ENCODE measurements at regions not wholly inside any gene's neighbourhood (a gene's known extent, or its start where the extent isn't known, plus 50 kb on each side); places are given as distances from the start of the nearest gene placed in this dataset.

DNA sequence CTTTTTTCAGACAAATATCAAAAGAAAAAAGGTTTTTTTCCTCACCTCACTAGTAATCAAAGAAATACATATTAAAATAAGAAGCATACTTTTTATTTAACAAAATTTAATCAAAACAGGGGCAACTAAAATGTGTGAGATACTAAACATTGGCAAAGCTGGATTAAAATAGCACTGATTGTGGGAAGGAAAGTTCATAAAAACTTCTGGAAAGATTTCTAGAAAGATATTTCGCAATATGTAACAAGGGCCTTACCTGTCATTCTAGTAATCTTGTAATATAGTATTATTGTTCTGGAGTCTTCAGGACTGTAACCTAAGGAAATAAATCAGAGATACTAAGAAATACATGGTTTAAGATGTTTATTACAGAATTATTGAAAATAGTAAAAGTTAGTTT lies 482.5 kb downstream of the SUCLA2 start:
- no peak for DNase-seq (ENCODE audit: low read depth in 2 of 2)

DNA sequence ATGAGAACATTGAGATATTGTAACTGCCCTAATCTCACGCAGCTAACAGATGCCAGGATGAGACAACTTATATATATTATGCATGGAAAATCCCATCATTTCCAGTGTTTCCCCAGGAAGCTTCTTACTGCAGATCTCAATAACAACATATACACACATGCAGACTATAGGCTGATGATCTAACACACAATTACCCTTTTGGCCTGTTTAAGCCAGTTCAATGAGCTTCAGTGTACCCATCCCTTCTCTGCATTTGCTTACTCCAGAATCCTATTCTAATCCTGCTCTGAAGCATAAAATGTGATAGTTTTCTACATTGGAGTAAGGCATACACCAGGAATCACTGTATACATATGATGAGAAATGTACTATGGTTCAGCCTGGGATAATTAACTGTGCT lies 489.4 kb downstream of the SUCLA2 start:
- DNase-seq (ENCODE audit: low read depth in 2 of 2) = no peak

- DNase-seq (ENCODE audit: low read depth in 2 of 2) = no peak
Measured at GRCh38 chr13:47508527-47509228, 492.4 kb downstream of the SUCLA2 start.

- DNase-seq (ENCODE audit: low read depth in 2 of 2) = no peak
Measured at GRCh38 chr13:47503475-47503874, 497.6 kb downstream of the SUCLA2 start.

DNA sequence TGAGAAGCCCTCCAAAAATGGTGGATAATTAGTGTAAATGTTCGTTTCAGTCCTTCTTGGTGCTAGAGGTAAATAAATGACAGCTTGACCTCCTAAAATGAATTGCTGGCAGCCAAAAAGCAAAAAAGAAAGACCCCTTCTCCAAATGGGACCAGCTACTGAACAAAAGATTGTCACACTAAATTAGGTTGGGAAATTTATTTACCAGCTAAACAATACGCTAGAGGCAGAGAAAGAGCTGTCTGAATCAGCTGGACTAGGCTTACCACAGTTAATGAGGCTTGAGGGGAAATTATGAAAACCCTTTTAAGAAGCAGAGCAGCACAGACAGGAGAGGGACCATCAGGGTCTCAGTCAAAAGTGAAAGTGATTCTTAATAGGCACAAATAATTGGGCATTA lies 498.9 kb downstream of the SUCLA2 start:
- no peak for DNase-seq (ENCODE audit: low read depth in 2 of 2)

DNA sequence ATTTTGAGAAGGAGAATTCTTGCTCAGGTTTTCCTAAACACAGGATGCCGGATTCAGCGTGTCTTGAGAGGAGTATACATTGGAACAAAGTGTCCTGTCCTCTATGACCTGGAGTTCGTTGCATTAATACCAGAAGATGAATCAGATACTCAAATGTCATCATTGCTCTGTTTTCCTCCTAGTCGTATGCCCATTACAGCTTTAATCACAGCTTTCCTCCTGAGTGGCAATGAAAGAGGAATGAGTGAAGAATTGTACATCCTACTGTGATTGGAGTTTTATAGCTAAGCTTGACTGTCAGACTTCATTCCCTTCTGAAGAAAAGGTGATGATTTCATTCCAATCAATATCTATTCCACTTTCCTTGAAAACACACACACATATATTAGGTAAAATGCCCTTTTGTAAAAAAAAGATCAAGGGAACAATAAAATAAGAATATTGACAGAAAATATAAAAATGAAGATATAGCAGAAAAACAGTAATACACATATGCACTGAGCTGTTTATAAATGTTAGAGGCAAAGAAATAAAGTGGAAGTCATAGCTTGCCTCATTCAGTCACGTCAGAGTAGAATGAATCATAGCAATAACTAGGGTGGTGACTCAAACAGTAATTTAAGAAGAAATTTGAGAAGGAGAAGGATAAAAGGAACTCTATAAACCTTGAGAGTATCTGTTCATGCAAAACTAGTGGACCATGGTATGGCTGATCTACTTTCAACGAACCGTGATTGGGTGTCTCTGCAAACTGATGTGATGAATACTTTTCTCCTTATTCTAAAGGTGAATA lies 501.5 kb downstream of the SUCLA2 start:
- DNase-seq (ENCODE audit: low read depth in 2 of 2) = peak; percentile 47 to 52

DNA sequence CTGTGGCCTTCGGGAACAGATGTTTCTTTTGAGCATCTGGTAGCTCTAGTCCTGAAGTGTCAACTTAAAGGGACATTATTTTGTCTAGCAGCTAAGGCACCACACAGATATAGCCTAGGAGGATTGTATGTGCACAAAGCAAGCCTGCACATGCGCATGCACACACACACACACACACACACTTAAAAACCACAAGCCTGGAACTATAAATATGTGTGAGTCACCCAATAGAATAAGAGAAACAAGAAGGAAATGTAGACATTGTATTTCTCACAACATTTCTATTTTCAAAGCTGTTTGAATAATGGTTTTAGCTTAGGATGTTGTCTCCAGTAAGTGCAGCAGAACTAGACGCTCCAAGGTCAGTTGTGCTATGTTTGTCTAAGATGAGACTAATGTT lies 516.5 kb downstream of the SUCLA2 start:
- DNase-seq (ENCODE audit: low read depth in 2 of 2) = peak; percentile 70 to 82

GRCh38 chr13:47481536-47481935 lies 519.5 kb downstream of the SUCLA2 start:
- DNase-seq (ENCODE audit: low read depth in 2 of 2) = no peak

DNA sequence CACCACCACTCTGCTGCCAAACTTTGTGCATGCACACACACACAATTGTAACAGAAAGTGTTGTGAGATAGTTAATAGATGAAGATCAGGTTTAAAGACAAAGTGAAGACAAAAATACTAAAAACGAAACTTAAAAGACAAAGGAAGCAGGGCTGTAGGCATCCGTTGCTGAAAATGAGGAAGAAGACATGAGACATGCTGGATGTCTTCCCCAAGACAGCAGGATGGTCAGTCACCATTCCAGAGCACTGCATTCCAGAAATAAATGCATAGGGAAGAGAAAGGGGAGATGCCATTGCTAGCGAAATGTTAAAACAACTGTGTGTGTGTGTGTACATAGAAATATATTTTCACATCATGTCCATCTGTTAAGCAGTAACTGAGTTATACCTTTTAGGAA lies 520.1 kb downstream of the SUCLA2 start:
- DNase-seq (ENCODE audit: low read depth in 2 of 2) = no peak

DNA sequence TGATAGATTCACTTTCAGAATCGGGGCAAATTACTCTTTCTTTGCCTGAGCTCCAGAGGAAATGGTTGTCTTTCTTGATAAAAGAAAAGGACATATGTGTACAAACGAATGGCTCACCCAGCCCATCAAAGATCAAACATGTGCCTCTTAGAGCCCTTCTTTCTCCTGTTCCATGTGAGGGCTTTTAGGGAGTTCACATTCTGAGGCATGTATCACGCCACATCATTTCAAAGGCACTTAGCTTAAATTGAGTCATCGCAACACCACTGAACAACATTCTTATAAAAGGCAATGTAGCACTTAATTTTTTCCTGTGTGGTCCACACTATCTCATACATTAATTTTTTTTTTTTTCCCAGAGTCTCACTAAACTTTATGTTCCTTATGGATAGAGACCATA lies 521.0 kb downstream of the SUCLA2 start:
- peak; percentile 80 to 83 for DNase-seq (ENCODE audit: low read depth in 2 of 2)

DNA sequence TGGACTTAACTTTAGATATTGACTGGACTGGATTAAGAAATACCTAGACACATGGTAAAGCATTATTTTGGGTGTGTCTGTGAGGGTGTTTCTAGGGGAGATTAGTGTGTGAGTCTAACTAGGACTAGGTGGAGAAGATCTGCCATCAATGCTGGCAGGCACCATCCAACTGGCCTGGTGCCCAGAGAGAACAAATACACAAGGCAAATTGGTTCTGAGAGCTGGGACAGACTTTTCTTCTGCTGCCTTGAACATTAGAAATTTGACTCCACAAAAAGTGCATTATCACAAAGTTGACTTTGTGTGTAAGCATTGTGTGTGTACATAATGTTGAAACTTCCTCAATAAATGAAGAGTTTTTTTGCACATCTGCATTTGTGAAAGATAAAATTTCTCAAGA lies 522.1 kb downstream of the SUCLA2 start:
- no peak for DNase-seq (ENCODE audit: low read depth in 2 of 2)

DNA sequence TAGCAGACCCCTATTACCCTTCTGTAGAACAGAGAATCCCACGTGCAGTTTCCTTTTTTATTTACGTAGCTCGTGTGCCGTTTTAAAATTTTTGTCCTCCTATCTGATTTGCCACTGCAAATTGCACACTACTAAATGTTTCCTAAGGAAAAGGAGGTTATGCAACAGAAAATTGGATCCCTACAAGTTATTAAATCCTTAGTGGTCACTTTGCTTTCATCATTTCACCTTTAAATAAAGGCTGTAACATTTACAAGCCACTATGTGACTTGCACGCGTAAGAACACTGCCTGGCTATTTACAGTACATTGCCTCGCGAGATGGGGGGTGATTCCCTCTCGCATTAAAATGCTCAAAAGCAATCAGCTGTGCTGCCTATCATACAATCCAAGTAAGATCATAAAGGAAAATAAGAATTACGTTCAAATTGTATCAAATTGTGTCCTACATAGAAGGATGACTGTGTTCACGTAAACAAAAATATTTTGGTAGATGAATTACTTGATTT lies 525.6 kb downstream of the SUCLA2 start:
- no peak for DNase-seq (ENCODE audit: low read depth in 2 of 2)

- DNase-seq (ENCODE audit: low read depth in 2 of 2) = no peak
Measured at GRCh38 chr13:47474839-47475238, 526.2 kb downstream of the SUCLA2 start.

DNA sequence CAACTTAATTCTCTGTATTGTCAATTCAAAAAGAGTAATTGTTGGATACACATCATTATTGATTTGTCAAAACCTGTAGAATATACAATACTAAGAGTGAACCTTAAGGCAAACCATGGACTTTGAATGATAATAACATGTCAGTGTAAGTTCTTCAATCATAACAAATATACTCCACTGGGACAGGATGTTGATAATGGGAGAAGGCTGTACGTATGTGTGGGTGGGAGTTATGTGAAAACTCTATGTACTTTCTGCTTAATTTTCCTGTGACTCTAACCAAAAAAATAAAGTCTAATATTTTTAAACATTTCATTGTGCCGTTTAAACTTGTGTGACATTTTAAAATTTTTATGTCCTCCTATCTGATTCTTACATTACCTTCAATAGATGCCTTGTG lies 526.7 kb downstream of the SUCLA2 start:
- DNase-seq (ENCODE audit: low read depth in 2 of 2) = no peak

DNA sequence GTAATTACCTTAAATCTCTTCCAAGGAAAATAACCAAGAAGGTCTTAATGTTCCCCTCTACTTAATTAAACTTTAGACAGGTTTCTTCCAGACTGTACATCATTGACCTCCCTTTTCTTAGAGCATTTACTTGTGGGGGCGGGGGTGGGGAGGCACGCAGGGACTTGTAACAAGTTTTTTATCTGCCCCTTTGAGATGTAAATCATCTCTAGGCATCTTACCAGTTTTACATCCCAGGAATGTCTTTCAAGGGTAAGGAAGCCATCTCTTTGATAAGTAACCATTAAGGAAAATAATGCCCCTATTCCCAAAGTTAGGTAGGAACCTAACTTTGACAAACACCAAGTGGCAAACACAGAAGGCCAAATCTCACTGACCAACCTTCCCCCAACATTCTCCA lies 528.6 kb downstream of the SUCLA2 start:
- DNase-seq (ENCODE audit: low read depth in 2 of 2) = no peak

GRCh38 chr13:47463726-47464125 lies 537.3 kb downstream of the SUCLA2 start:
- DNase-seq (ENCODE audit: low read depth in 2 of 2) = peak in 1 of 2 experiments; percentile 48

GRCh38 chr13:47463002-47463401 lies 538.1 kb downstream of the SUCLA2 start:
- no peak for DNase-seq (ENCODE audit: low read depth in 2 of 2)

- no peak for DNase-seq (ENCODE audit: low read depth in 2 of 2)
Measured at GRCh38 chr13:47461816-47462215, 539.3 kb downstream of the SUCLA2 start.

DNA sequence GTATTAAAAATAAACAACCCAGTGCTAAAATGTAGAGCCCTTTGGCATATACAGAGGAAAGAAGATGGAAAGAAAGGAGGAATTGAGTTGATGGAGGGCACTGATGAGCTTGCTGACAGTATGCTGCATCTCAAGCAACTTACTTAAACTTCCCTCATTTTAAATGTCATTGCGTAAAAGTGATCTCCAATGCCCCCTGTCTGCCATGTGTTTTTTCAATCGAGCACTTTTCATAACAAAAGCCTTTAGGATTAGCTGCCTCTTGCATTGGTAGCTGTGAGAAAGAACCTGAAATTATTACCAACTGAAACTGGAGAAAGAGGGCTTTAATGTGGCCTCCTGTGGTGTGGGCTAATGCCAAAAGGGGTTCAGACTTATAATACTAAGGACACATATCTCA lies 541.6 kb downstream of the SUCLA2 start:
- no peak for DNase-seq (ENCODE audit: low read depth in 2 of 2)

GRCh38 chr13:47457626-47458025 lies 543.4 kb downstream of the SUCLA2 start:
- DNase-seq (ENCODE audit: low read depth in 2 of 2) = peak; percentile 57 to 70

DNA sequence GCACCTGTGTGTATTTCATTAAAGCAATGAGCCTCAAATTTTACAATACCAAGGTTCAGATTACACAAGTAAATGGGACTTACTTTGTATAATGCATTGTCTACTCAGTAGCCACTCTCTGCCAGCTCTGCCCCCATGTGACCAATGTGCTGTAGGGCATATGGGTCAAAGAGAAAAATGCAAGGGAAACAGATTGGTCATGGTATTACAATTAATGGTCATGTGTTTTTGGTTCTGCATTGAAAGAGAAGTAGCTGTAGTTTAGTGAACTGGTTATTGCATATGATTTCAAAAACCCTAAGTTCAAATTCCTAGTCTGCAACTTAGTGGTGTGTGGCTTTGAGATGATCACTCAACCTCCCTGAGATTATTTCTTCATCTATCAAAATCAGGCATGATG lies 545.4 kb downstream of the SUCLA2 start:
- no peak for DNase-seq (ENCODE audit: low read depth in 2 of 2)

DNA sequence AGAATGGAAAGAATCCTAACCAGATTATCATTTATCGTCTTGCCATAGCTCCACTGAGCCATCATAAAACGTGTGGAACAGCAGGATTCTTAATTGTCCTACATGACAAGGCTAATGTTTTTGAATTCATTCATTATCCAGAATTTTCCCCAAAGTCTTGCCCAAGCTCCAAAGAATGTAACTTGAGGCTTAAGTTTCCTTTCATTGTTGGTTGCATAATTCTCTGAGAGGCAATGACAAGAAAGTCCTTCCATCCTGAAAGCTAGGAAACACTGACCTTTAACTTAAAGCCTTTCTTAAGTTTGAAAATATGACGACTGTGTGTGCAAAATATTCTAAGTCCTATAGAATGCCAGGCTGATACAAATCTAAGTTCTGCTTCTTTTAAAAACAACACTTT lies 546.1 kb downstream of the SUCLA2 start:
- DNase-seq (ENCODE audit: low read depth in 2 of 2) = no peak

- DNase-seq (ENCODE audit: low read depth in 2 of 2) = peak in 1 of 2 experiments; percentile 19
Measured at GRCh38 chr13:47437406-47437805, 540.6 kb upstream of the HTR2A start.
